ENCODE measurements at regions not wholly inside any gene's neighbourhood (a gene's known extent, or its start where the extent isn't known, plus 50 kb on each side); places are given as distances from the start of the nearest gene placed in this dataset.
"Not testable (repeated sequence)": the region's sequence is repeated elsewhere in the genome, so short reads cannot be mapped to it uniquely, and the experiment has no call there.

DNA sequence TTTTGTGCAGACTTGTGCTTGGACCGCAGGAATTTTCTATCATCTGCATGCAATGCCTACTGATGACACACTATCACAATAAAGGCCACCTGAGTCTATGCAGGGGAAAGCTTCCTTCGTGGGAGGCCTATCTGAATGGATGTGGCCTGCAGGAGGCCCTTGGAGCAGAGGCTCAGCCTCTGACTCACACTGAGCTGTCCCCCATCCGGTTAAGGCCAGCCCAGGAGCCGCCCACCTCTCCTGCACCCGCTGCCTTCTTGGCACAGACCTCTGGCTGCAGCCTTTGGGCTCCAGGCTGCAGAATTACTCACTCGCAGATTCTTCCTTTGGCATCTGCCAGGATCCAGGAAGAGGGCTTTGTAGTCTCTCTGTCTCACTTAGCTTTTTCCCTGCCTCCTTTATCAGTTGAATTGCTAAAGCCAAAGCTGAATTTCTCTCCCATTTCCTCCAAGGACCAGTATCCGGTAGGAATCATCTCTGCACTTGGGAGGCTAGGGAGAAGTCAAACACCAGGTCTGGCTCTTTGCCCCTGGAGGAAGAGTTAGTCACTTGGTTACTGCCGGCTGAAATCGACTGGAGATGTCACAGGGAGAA lies 65.1 kb upstream of the JUN start:
- Histone ChIP-seq H2AFZ (ENCODE audit: low read length) (no peak overlapping the region), H3K27ac (ENCODE audit: low read length) (no peak overlapping the region)

GRCh38 chr1:58849551-58849950 lies 65.7 kb upstream of the JUN start:
- H3K27me3 ChIP-seq (ENCODE audit: low read length), result no peaks in the 10 kb centered on the region
- H3K4me3 ChIP-seq (ENCODE audit: low read length), result no peak overlapping the region
- no peaks in the 10 kb centered on the region for H3K36me3 ChIP-seq (ENCODE audit: insufficient read depth, low read length)
- H2AFZ ChIP-seq (ENCODE audit: low read length), result no peak overlapping the region
- H4K20me1 ChIP-seq (ENCODE audit: insufficient read depth, low read depth, low read length), result no peaks in the 10 kb centered on the region
- no peaks in the 10 kb centered on the region for H3K4me1 ChIP-seq (ENCODE audit: low read length)
- no peaks in the 10 kb centered on the region for H3K9me2 ChIP-seq (replicated peaks; ENCODE audit: insufficient read depth, low read length)
- no peak overlapping the region for H3K9ac ChIP-seq (ENCODE audit: low read length)
- no peak for DNase-seq
- no peak overlapping the region for H3K4me2 ChIP-seq (ENCODE audit: low read depth, low read length, poor library complexity, severe bottlenecking)
- H3K79me2 ChIP-seq (ENCODE audit: low read length), result no peaks in the 10 kb centered on the region
- H3K27ac ChIP-seq (ENCODE audit: low read length), result no peak overlapping the region
- no peaks in the 10 kb centered on the region for H3K9me3 ChIP-seq (ENCODE audit: low read length)

More for the DNA sequence above, 65.1 kb upstream of the JUN start:
- H3K36me3 ChIP-seq (ENCODE audit: insufficient read depth, low read length), result no peaks in the 10 kb centered on the region
- H3K4me3 ChIP-seq (ENCODE audit: low read length), result no peak overlapping the region
- no peak for DNase-seq
- H3K9me2 ChIP-seq (replicated peaks; ENCODE audit: insufficient read depth, low read length), result no peaks in the 10 kb centered on the region
- H3K4me1 ChIP-seq (ENCODE audit: low read length), result no peaks in the 10 kb centered on the region
- H4K20me1 ChIP-seq (ENCODE audit: insufficient read depth, low read depth, low read length), result no peaks in the 10 kb centered on the region
- H3K27me3 ChIP-seq (ENCODE audit: low read length), result no peaks in the 10 kb centered on the region
- no peaks in the 10 kb centered on the region for H3K79me2 ChIP-seq (ENCODE audit: low read length)
- no peak overlapping the region for H3K9ac ChIP-seq (ENCODE audit: low read length)
- no peak overlapping the region for H3K4me2 ChIP-seq (ENCODE audit: low read depth, low read length, poor library complexity, severe bottlenecking)
- no peaks in the 10 kb centered on the region for H3K9me3 ChIP-seq (ENCODE audit: low read length)

- H3K9me2 ChIP-seq (replicated peaks; ENCODE audit: insufficient read depth, low read length), result no peaks in the 10 kb centered on the region
- no peak overlapping the region for H3K4me2 ChIP-seq (ENCODE audit: low read depth, low read length, poor library complexity, severe bottlenecking)
- H3K9ac ChIP-seq (ENCODE audit: low read length), result no peak overlapping the region
- H3K27ac ChIP-seq (ENCODE audit: low read length), result no peak overlapping the region
- no peaks in the 10 kb centered on the region for H3K36me3 ChIP-seq (ENCODE audit: insufficient read depth, low read length)
- no peak overlapping the region for H3K4me3 ChIP-seq (ENCODE audit: low read length)
- H2AFZ ChIP-seq (ENCODE audit: low read length), result no peak overlapping the region
- H3K4me1 ChIP-seq (ENCODE audit: low read length), result no peaks in the 10 kb centered on the region
- no peaks in the 10 kb centered on the region for H4K20me1 ChIP-seq (ENCODE audit: insufficient read depth, low read depth, low read length)
- H3K9me3 ChIP-seq (ENCODE audit: low read length), result no peaks in the 10 kb centered on the region
- DNase-seq, result no peak
- no peaks in the 10 kb centered on the region for H3K79me2 ChIP-seq (ENCODE audit: low read length)
- H3K27me3 ChIP-seq (ENCODE audit: low read length), result no peaks in the 10 kb centered on the region
Observed at GRCh38 chr1:58850636-58851035, 66.8 kb upstream of the JUN start.

DNA sequence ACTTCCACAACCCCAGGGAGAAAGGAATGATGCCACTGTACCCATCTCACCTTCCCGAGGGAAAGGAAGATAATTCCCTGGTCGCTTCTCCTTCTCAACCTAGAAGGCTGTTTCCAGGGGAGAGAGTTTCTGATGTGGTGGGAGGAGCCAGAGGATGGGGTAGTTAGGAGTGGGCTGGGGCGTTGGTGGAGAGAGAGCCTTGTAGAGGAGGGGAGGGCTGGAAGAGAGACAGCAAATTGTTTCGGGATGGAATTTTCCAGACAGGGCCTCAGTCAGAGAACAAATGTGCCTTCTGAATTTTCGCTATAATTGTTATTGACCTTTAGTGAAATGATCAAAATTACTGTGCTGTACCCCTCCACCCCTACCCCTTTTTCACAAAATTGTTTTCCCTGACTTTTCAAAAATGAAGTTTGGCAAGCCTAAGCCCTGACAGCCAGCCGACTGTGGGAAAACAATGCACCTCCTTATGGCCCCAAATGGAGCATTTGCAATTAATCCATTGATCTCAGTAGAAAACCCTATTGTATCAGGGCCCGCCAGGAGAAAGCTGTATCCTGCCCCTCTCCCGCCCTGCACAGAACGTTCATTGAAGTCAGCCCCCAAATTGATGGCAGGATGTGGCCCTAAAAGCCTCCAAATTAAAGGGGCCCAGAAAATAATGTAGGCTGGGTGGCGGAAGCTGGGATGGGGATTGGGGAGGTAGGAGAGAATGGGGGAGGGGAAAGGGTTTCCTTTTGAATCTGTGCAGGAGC lies 69.1 kb upstream of the JUN start:
- Histone ChIP-seq H3K4me3 (ENCODE audit: low read length) (no peak overlapping the region), H3K79me2 (ENCODE audit: low read length) (no peaks in the 10 kb centered on the region), H3K4me2 (ENCODE audit: low read depth, low read length, poor library complexity, severe bottlenecking) (no peak overlapping the region), H3K9me2 (replicated peaks; ENCODE audit: insufficient read depth, low read length) (no peaks in the 10 kb centered on the region), H3K4me1 (ENCODE audit: low read length) (no peaks in the 10 kb centered on the region), H3K9me3 (ENCODE audit: low read length) (no peaks in the 10 kb centered on the region), H2AFZ (ENCODE audit: low read length) (no peak overlapping the region), H4K20me1 (ENCODE audit: insufficient read depth, low read depth, low read length) (no peaks in the 10 kb centered on the region), H3K27me3 (ENCODE audit: low read length) (no peaks in the 10 kb centered on the region), H3K27ac (ENCODE audit: low read length) (no peak overlapping the region), H3K36me3 (ENCODE audit: insufficient read depth, low read length) (no peaks in the 10 kb centered on the region), H3K9ac (ENCODE audit: low read length) (no peak overlapping the region)
- no peak for DNase-seq

DNA sequence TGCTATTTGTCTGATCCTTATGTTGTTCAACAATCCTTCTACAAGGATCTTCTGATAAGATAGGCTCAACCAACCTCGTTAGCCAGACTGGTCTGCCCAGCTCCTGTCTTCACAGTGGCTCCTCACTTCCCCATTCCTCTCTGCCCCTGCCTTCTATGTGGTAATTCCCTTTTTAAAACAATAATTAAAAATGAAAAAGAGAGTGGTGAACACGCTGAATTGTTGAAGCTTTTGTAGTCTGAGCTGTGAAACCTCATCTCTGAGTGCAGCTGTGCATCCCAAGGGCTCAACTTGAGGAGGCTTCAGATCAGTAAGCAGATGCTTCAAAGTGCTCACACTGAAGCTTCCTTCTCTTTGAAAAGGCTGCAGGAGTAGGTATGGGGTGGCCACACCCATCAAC lies 70.7 kb upstream of the JUN start:
- H3K27ac ChIP-seq (ENCODE audit: low read length), result no peak overlapping the region
- H3K27me3 ChIP-seq (ENCODE audit: low read length), result no peaks in the 10 kb centered on the region
- H3K36me3 ChIP-seq (ENCODE audit: insufficient read depth, low read length), result no peaks in the 10 kb centered on the region
- H3K4me3 ChIP-seq (ENCODE audit: low read length), result no peak overlapping the region
- no peaks in the 10 kb centered on the region for H3K4me1 ChIP-seq (ENCODE audit: low read length)
- H3K4me2 ChIP-seq (ENCODE audit: low read depth, low read length, poor library complexity, severe bottlenecking), result no peak overlapping the region
- H3K79me2 ChIP-seq (ENCODE audit: low read length), result no peaks in the 10 kb centered on the region
- H3K9me2 ChIP-seq (replicated peaks; ENCODE audit: insufficient read depth, low read length), result no peaks in the 10 kb centered on the region
- DNase-seq, result no peak
- H2AFZ ChIP-seq (ENCODE audit: low read length), result no peak overlapping the region
- H3K9ac ChIP-seq (ENCODE audit: low read length), result no peak overlapping the region
- no peaks in the 10 kb centered on the region for H3K9me3 ChIP-seq (ENCODE audit: low read length)
- no peaks in the 10 kb centered on the region for H4K20me1 ChIP-seq (ENCODE audit: insufficient read depth, low read depth, low read length)

DNA sequence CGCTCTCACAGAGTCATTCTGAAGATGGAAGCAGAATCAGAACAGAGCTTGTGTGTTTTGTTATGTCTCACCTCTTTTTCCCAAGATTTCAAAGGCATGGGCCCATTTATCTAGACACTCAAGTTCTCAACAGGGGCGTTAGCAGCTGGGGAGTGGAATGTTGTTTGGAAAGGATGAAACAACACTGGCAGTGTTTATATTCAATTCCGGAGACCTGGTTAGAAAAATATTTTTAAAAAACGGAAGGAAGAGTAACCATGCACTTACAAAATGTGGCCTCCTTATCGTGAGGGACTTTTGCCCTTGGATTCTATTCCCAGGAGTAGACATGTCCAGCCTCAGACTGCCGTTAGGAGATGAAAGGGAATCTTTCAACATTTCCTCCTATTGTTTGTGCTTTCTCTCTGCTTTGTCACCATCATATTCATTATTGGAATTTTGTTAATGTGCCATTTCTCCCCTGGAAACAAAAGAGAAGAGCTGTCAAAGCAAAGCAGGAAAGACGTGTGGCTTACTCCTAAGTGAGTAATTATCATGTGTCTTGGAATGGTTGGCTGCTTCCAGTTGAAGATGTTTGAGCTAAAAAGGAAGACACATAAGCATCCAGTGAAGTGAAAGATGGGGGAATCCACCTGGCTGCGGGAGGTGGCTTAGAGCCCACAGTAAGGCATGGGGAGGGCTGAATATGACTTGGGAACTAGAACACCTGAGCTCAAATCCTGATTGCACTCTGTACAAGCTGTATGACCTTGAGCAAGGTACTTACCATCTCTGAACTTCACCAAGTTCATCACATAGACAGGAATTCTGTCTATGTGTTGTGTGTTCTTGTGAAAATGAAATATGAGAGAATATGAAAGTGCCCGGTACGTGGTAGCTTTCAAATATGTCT lies 71.7 kb upstream of the JUN start:
- Histone ChIP-seq H3K4me1 (ENCODE audit: low read length) (no peaks in the 10 kb centered on the region), H3K4me2 (ENCODE audit: low read depth, low read length, poor library complexity, severe bottlenecking) (no peak overlapping the region), H3K4me3 (ENCODE audit: low read length) (no peak overlapping the region), H3K27me3 (ENCODE audit: low read length) (no peaks in the 10 kb centered on the region), H2AFZ (ENCODE audit: low read length) (no peak overlapping the region), H3K27ac (ENCODE audit: low read length) (no peak overlapping the region), H3K36me3 (ENCODE audit: insufficient read depth, low read length) (no peaks in the 10 kb centered on the region), H3K9me2 (replicated peaks; ENCODE audit: insufficient read depth, low read length) (no peaks in the 10 kb centered on the region), H4K20me1 (ENCODE audit: insufficient read depth, low read depth, low read length) (no peaks in the 10 kb centered on the region), H3K9me3 (ENCODE audit: low read length) (no peaks in the 10 kb centered on the region), H3K9ac (ENCODE audit: low read length) (no peak overlapping the region), H3K79me2 (ENCODE audit: low read length) (no peaks in the 10 kb centered on the region)
- DNase-seq, result no peak

- not testable (repeated sequence) for H3K4me3 ChIP-seq (ENCODE audit: low read length); H3K27ac ChIP-seq (ENCODE audit: low read length); H3K4me1 ChIP-seq (ENCODE audit: low read length); H3K36me3 ChIP-seq (ENCODE audit: insufficient read depth, low read length); H3K4me2 ChIP-seq (ENCODE audit: low read depth, low read length, poor library complexity, severe bottlenecking); H3K9ac ChIP-seq (ENCODE audit: low read length); H4K20me1 ChIP-seq (ENCODE audit: insufficient read depth, low read depth, low read length); H3K27me3 ChIP-seq (ENCODE audit: low read length); H3K9me2 ChIP-seq (replicated peaks; ENCODE audit: insufficient read depth, low read length); DNase-seq; H3K9me3 ChIP-seq (ENCODE audit: low read length); H2AFZ ChIP-seq (ENCODE audit: low read length); H3K79me2 ChIP-seq (ENCODE audit: low read length)
Observed at GRCh38 chr1:58856281-58856680, 72.4 kb upstream of the JUN start.

All from Karpas-422 (cell line).